ENCODE measurements at regions not wholly inside any gene's neighbourhood (a gene's known extent, or its start where the extent isn't known, plus 50 kb on each side); places are given as distances from the start of the nearest gene placed in this dataset.

DNA sequence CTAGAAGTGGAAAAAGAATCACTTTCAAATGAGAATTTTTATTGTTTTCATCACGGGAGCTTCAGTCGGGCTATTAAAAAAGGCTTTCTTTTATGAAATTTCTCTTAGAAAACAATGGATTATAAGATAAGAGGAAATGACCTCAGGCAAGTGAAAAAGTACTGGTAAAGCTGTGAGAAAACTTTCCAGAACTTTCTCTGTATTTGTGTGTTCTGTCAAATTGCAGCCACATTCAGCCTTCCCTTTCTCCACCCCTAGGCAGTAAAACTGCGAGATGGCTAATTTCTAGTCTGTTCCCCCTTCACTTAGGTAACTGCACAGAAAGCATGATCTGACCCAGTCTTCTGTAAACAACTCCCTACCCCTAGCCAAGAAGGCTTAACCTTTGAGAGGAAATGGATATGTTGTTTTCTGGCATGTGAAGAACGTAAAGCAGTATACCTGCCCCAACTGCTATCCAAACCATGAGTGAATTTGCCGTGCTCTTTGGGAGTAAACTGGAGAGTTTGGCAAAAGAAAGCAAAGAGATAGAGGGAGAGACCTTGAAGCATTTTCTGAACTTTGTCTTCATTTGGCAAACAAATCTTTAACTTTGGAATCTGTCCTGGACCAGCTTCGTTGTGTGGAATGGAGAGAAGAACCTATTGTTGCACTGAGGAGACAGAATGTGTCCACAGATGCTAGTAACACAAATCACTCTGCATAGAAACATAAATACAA lies 105.4 kb downstream of the ETAA1 start:
- TF ChIP-seq, protein P1, sequence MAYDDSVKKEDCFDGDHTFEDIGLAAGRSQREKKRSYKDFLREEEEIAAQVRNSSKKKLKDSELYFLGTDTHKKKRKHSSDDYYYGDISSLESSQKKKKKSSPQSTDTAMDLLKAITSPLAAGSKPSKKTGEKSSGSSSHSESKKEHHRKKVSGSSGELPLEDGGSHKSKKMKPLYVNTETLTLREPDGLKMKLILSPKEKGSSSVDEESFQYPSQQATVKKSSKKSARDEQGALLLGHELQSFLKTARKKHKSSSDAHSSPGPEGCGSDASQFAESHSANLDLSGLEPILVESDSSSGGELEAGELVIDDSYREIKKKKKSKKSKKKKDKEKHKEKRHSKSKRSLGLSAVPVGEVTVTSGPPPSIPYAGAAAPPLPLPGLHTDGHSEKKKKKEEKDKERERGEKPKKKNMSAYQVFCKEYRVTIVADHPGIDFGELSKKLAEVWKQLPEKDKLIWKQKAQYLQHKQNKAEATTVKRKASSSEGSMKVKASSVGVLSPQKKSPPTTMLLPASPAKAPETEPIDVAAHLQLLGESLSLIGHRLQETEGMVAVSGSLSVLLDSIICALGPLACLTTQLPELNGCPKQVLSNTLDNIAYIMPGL (CRISPR knock-in tag; IDR thresholded peaks at IDR 0.05; ENCODE audit: borderline replicate concordance) = no peak
- no peak for TF ChIP-seq SMC3 (IDR thresholded peaks at IDR 0.05)
- TF ChIP-seq, protein P2, sequence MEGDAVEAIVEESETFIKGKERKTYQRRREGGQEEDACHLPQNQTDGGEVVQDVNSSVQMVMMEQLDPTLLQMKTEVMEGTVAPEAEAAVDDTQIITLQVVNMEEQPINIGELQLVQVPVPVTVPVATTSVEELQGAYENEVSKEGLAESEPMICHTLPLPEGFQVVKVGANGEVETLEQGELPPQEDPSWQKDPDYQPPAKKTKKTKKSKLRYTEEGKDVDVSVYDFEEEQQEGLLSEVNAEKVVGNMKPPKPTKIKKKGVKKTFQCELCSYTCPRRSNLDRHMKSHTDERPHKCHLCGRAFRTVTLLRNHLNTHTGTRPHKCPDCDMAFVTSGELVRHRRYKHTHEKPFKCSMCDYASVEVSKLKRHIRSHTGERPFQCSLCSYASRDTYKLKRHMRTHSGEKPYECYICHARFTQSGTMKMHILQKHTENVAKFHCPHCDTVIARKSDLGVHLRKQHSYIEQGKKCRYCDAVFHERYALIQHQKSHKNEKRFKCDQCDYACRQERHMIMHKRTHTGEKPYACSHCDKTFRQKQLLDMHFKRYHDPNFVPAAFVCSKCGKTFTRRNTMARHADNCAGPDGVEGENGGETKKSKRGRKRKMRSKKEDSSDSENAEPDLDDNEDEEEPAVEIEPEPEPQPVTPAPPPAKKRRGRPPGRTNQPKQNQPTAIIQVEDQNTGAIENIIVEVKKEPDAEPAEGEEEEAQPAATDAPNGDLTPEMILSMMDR (IDR thresholded peaks at IDR 0.05) = no peak
- TF ChIP-seq MAZ (IDR thresholded peaks at IDR 0.05; ENCODE audit: borderline replicate concordance, low read depth, low read length) = no peak
- TF ChIP-seq RCOR1 (IDR thresholded peaks at IDR 0.05; ENCODE audit: low read depth, low read length) = no peak
- TF ChIP-seq RFX5 (IDR thresholded peaks at IDR 0.05) = no peak
